ENCODE measurements at regions not wholly inside any gene's neighbourhood (a gene's known extent, or its start where the extent isn't known, plus 50 kb on each side); places are given as distances from the start of the nearest gene placed in this dataset.

DNA sequence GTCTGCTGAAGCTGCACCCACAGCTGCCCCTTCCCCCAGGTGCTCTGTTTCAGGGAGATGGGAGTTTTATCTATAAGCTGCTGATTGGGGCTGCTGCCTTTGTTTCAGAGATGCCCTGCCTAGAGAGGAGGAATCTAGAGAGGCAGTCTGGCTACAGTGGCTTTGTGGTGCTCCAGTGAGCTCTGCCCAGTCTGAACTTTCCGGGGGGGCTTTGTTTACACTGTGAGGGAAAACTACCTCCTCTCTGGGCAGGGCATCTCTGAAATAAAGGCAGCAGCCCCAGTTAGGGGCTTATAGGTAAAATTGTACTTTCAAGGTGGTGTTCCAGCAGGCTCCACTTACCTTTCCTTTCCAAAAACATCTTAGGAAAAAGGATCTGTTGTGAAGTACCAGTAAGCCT lies 242.2 kb downstream of the SPRY1 start:
- no peak for DNase-seq
- Histone ChIP-seq H3K4me3 (no peak overlapping the region), H3K27ac (no peak overlapping the region), H3K36me3 (no peaks in the 10 kb centered on the region), H3K9me3 (peaks cover 3% of the 10 kb centered on the region), H3K4me1 (no peaks in the 10 kb centered on the region), H3K27me3 (ENCODE audit: low read depth) (no peaks in the 10 kb centered on the region)
- intact Hi-C loops (cut with DNase I): no loop called here
- no peak for ATAC-seq
- TF ChIP-seq, protein P1, sequence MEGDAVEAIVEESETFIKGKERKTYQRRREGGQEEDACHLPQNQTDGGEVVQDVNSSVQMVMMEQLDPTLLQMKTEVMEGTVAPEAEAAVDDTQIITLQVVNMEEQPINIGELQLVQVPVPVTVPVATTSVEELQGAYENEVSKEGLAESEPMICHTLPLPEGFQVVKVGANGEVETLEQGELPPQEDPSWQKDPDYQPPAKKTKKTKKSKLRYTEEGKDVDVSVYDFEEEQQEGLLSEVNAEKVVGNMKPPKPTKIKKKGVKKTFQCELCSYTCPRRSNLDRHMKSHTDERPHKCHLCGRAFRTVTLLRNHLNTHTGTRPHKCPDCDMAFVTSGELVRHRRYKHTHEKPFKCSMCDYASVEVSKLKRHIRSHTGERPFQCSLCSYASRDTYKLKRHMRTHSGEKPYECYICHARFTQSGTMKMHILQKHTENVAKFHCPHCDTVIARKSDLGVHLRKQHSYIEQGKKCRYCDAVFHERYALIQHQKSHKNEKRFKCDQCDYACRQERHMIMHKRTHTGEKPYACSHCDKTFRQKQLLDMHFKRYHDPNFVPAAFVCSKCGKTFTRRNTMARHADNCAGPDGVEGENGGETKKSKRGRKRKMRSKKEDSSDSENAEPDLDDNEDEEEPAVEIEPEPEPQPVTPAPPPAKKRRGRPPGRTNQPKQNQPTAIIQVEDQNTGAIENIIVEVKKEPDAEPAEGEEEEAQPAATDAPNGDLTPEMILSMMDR (IDR thresholded peaks at IDR 0.05): no peak

GRCh38 chr4:123640271-123640670 lies 243.7 kb downstream of the SPRY1 start:
- Histone ChIP-seq H3K36me3 (no peaks in the 10 kb centered on the region), H3K27ac (no peak overlapping the region), H3K27me3 (ENCODE audit: low read depth) (no peaks in the 10 kb centered on the region), H3K9me3 (peaks cover 3% of the 10 kb centered on the region), H3K4me1 (no peaks in the 10 kb centered on the region), H3K4me3 (no peak overlapping the region)
- intact Hi-C loops (cut with DNase I): no loop called here
- ATAC-seq (no peak), DNase-seq (no peak)
- TF ChIP-seq, protein P1 (IDR thresholded peaks at IDR 0.05): no peak

GRCh38 chr4:123640824-123641223 lies 244.2 kb downstream of the SPRY1 start:
- Histone ChIP-seq H3K27ac (no peak overlapping the region), H3K27me3 (ENCODE audit: low read depth) (no peaks in the 10 kb centered on the region), H3K4me1 (no peaks in the 10 kb centered on the region), H3K36me3 (no peaks in the 10 kb centered on the region), H3K4me3 (no peak overlapping the region), H3K9me3 (peaks cover 3% of the 10 kb centered on the region)
- TF ChIP-seq, protein P1 (IDR thresholded peaks at IDR 0.05): no peak
- DNase-seq: no peak
- no peak for ATAC-seq
- intact Hi-C loops (cut with DNase I): no loop called here

DNA sequence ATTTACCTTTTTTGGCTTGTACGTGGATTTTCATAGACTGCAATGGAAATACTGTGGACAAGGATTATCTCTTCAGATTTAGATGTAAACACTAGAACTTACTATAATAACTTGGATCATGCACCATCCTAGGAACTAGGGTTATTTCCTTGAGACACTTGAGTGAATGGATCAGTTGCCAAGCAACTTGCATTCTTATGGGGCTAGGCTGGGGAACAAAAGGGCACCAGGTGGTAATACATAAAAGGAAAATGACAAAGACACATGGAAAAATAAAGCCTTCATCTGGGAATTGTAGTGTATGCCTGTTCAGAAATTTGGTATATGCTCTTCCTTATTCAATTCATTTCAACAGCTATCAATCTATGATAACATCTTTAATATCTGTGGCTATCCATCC lies 247.1 kb downstream of the SPRY1 start:
- H3K4me3 ChIP-seq: no peak overlapping the region
- H3K4me1 ChIP-seq: no peaks in the 10 kb centered on the region
- DNase-seq (no peak), ATAC-seq (no peak)
- TF ChIP-seq, protein P1 (IDR thresholded peaks at IDR 0.05): no peak
- H3K27me3 ChIP-seq (ENCODE audit: low read depth): no peaks in the 10 kb centered on the region
- no peaks in the 10 kb centered on the region for H3K9me3 ChIP-seq
- intact Hi-C loops (cut with DNase I): no loop called here
- no peak overlapping the region for H3K27ac ChIP-seq
- no peaks in the 10 kb centered on the region for H3K36me3 ChIP-seq

DNA sequence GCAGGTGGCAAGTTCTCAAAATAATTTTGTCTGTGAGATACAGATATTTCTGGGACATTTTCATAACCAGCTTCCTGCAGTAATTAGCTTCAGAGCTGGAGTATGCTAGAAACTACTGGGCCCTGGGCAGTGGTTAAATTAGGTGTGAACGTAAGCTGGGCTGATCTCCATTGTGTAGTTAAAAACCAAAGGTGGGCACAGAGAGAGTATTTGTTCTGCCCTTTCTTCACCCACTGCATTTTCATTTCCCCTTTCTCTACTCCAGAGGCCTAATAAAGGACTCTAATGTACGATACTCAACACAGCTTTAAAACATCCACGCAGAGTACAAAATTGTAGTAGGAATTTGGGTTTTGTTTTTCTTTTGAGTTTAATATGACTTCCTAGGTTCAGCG lies 252.7 kb downstream of the SPRY1 start:
- ATAC-seq (peak in 1 of 2 donors; percentile 37), DNase-seq (no peak)
- intact Hi-C loops (cut with DNase I): no loop called here
- Histone ChIP-seq H3K27ac (peak overlapping the region; percentile 70), H3K36me3 (no peaks in the 10 kb centered on the region), H3K4me1 (peaks cover 15% of the 10 kb centered on the region), H3K9me3 (no peaks in the 10 kb centered on the region), H3K27me3 (ENCODE audit: low read depth) (no peaks in the 10 kb centered on the region), H3K4me3 (no peak overlapping the region)
- TF ChIP-seq, protein P1 (IDR thresholded peaks at IDR 0.05): no peak

All from lower lobe of right lung (tissue), 2 donors.